Pulmonary artery endothelial cell (primary cell): ENCODE measurements at regions not wholly inside any gene's neighbourhood (a gene's known extent, or its start where the extent isn't known, plus 50 kb on each side); places are given as distances from the start of the nearest gene placed in this dataset.

Experiments
- DNase-seq: peaks from one replicate; pipeline ENCODE4 v3.0.0-alpha.2; 2011; ENCODE audit warnings: low read depth, low spot score

GRCh38 chr15:58324533-58324932, 107.3 kb upstream of the LIPC start:
- DNase-seq: no peak

- no peak for DNase-seq
Observed at GRCh38 chr15:58327958-58328357, 103.8 kb upstream of the LIPC start.

GRCh38 chr15:58329211-58329610, 102.6 kb upstream of the LIPC start:
- no peak for DNase-seq

GRCh38 chr15:58329781-58330671, 101.8 kb upstream of the LIPC start:
- no peak for DNase-seq

GRCh38 chr15:58330741-58331559, 100.8 kb upstream of the LIPC start:
- DNase-seq: no peak

GRCh38 chr15:58331560-58331912, 100.3 kb upstream of the LIPC start:
- no peak for DNase-seq

GRCh38 chr15:58331913-58332675, 99.7 kb upstream of the LIPC start:
- peak; percentile 78 for DNase-seq

GRCh38 chr15:58332676-58333400, 99.0 kb upstream of the LIPC start:
- no peak for DNase-seq

- no peak for DNase-seq
Observed at GRCh38 chr15:58334803-58335202, 97.0 kb upstream of the LIPC start.

- DNase-seq: no peak
Observed at GRCh38 chr15:58336161-58336560, 95.6 kb upstream of the LIPC start.

GRCh38 chr15:58340176-58340575, 91.6 kb upstream of the LIPC start:
- DNase-seq: no peak

GRCh38 chr15:58342508-58342907, 89.3 kb upstream of the LIPC start:
- DNase-seq: no peak

- no peak for DNase-seq
Observed at GRCh38 chr15:58344213-58345070, 87.3 kb upstream of the LIPC start.

- no peak for DNase-seq
Observed at GRCh38 chr15:58346361-58346760, 85.4 kb upstream of the LIPC start.

GRCh38 chr15:58348095-58348812, 83.5 kb upstream of the LIPC start:
- DNase-seq: no peak

- DNase-seq: no peak
Observed at GRCh38 chr15:58352026-58352929, 79.5 kb upstream of the LIPC start.

- DNase-seq: no peak
Observed at GRCh38 chr15:58355382-58355971, 76.3 kb upstream of the LIPC start.

- no peak for DNase-seq
Observed at GRCh38 chr15:58355973-58356372, 75.8 kb upstream of the LIPC start.
